ENCODE measurements at regions not wholly inside any gene's neighbourhood (a gene's known extent, or its start where the extent isn't known, plus 50 kb on each side); places are given as distances from the start of the nearest gene placed in this dataset.

DNA sequence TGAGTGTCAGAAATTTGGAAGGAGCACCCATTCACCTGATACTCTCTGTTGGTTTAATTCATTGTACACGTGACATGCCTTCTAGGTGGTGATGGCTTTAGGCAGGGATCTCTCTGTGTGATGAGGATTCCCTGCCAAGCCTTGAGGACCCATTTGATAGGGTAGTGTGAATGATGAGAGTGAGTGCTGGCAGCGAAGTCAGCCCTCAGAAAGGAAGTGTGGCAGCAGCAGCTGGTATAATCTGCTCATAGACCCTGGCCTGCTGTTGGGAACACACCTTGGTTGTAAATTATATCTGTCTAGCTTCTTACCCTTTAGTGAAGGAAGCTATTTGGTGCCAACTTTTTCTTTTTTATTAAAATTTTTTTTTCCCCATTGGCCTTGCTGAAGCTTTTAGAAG, 164.5 kb downstream of the HAUS1 start:
- no peak for DNase-seq

DNA sequence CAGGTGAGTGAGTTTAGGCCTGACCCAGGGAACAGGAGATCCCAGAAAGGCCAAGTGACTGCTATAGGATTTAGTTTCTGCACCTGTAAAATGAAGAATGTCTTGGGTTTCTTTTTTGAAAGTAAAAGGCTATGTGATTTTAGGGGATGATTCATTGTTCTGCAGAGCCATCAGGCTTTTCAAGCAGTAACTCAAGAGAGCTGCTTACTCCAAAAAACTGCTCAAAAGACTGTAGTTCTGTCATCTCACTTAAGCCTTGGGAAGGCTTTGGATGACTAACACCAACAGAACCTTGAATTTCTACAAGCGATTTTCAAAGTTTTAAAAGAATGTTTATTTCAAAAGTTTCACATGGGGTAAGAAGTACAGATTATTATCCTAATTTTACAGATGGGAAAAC, 165.1 kb downstream of the HAUS1 start:
- no peak for DNase-seq

GRCh38 chr18:46271488-46271887, 167.3 kb downstream of the HAUS1 start:
- no peak for DNase-seq

DNA sequence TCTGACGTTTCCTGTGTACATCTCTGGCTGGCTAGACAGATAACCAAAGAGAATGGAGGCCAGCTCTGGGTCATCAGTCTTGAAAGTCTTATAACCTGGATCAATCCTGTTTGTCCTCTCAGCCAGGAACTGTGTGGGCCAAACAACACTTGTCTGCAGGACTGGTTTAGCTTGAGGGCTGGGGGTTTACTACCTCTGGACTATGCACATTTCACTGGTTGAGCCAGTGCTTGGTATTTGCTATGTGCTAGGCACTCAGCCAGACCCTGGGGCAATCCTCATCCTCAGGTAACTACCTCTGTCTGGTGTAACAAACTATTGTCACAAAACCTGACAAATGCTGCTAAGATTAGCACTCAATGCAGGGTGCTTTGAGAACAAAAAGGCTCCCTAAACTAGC, 169.7 kb downstream of the HAUS1 start:
- no peak for DNase-seq

DNA sequence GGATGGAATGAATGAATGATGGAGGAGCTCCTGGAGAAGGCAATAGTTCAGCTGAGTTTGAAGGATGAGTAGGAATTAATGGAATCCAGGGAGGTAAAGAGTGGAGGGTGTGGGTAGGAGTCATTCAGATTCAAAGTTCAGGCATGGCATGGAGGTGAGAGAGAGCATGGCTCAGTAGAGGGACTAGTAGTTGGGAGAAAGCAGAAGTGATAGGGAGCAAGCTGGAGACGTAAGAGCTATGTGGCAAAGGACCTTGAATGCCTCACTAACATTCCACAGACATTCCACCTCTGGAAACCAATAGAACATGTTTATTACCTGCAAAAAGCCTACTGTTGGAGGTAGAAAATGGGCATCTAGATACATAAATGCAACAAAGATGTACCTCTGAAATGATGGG, 170.1 kb downstream of the HAUS1 start:
- no peak for DNase-seq

GRCh38 chr18:46275370-46275769, 171.2 kb downstream of the HAUS1 start:
- DNase-seq, result no peak

- DNase-seq, result no peak
Observed at GRCh38 chr18:46276748-46277147, 172.6 kb downstream of the HAUS1 start.

GRCh38 chr18:46278481-46279465, 174.6 kb downstream of the HAUS1 start:
- DNase-seq, result no peak

GRCh38 chr18:46279673-46280072, 175.5 kb downstream of the HAUS1 start:
- no peak for DNase-seq

DNA sequence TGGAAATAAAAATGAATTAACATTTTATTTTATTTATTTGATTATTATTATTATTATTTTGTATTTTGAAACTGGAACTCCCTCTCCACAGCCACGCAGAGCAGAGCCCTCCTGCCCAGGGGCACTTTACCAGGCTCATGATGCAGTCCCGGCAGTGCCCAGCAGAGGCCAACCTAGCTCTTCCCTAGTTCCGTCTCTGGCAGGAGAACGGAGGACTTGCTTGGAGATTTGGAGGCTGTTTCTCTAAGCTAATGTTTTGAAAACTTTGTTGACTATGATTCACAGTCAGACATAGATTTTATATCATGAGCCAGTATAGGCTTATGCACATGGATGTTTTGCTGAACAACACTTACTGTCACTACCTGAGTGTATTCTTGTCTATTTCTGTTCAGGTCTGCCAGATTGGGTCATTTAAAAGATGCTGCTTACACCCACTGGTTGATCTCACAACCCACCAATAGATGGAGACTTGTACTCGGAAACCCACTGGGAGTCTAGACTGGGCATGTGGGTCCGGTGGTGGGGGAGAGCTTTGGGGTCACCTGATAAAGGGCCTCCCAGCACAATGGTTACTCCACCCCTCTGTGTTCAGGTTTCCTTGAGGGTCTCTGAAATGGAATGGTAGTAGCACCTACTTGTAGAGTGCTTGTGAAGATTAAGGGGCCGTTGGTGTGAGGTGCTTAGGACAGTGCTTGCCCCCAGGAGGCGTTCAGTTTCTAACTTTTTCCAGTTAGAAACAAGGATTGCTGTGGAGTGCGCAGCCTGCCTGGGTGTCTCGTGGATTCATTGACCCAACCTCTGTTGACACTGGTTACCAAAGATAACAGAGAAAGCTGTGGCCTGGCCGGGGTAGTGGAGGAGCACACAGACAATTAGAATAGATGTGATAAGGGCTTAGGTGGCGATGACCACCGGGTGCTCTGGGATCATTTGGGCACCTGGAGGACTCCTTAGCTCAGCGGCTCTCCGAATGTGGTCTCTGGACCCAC, 177.3 kb downstream of the HAUS1 start:
- DNase-seq, result peak; percentile 55

GRCh38 chr18:46282177-46282570, 178.0 kb downstream of the HAUS1 start:
- DNase-seq, result no peak

GRCh38 chr18:46282646-46283045, 178.5 kb downstream of the HAUS1 start:
- DNase-seq, result no peak

GRCh38 chr18:46283268-46283667, 179.1 kb downstream of the HAUS1 start:
- DNase-seq, result no peak

GRCh38 chr18:46283895-46284295, 179.7 kb downstream of the HAUS1 start:
- no peak for DNase-seq

DNA sequence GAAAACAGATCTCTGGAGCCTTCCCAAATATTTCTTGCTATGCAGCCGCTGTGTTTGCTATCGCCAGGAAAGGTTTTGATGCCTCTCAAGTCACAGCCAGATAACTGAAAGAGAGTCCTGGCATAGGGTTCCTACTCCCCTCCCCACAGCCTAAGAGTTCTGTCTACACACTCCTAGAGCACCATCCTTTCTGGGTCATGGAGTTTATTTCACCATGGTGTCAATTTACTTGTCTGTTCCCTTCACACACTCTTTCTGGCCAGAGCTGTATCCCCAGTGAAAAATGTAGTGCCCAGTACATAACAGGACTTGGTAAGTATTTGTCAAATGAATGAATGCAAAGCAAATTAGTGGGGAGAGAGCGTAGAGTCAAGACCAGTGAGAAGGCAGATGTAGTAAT, 185.3 kb downstream of the HAUS1 start:
- no peak for DNase-seq

DNA sequence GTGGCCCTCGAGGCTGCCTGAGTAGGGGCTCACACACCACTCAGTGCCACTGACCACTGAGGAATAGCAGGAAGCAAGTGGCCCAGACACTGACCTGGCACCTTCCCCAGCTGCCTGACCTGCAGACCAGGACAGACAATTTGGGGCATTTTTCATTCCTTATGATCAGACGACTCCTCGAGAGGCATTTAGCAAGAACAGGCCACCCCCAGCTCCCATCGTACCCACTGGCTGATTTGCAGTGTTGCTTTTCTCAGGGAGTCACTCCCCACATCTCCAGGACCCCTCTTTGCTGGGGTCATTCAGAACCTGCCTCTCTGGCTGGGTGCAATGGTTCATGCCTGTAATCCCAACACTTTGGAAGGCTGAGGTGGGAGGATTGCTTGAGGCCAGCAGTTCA, 185.7 kb downstream of the HAUS1 start:
- no peak for DNase-seq

GRCh38 chr18:46290440-46291020, 186.3 kb downstream of the HAUS1 start:
- no peak for DNase-seq

- no peak for DNase-seq
Observed at GRCh38 chr18:46291149-46291548, 187.0 kb downstream of the HAUS1 start.

GRCh38 chr18:46293742-46294181, 189.6 kb downstream of the HAUS1 start:
- no peak for DNase-seq

- no peak for DNase-seq
Observed at GRCh38 chr18:46294318-46294717, 190.1 kb downstream of the HAUS1 start.

DNA sequence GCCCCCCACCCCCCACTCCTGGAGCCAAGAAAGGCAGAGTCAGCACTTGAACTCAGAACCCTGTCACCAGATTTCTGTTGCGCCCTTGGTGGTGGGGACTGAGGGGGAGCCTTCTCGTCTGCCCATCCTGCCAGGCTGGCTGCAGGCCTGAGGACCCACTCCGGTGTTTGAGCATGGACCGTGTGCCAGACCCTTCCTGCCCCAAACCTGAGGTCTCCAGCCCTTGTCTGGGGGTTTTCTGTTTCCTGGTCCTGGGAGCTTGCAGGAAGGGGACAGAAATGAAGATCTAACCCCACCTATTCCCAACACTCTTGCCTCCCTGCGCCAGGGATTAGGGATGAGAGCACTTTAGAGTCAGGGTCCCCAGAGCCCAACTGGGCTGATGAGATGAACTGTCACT, 190.6 kb downstream of the HAUS1 start:
- no peak for DNase-seq

DNA sequence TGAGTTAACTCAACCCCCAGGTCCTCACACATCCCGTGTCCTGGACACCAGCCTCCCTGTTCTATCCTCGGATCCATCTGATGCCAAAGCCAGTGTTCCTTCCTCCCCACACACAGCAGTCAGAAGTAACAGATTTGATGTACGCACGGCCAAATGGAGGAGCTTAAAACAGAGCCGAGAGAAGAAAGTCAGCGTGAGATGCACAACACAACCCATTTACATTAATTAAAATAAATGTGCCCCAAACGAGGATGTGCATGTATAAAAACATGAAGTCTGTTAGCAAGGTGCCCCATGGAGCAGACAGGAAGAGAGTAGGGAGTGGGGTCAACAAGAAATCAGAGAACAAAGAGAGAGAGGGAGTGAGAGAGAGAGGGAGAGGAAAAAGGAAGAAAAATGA, 191.2 kb downstream of the HAUS1 start:
- no peak for DNase-seq

- DNase-seq, result no peak
Observed at GRCh38 chr18:46296656-46297055, 192.5 kb downstream of the HAUS1 start.

Measured in stimulated activated CD4-positive, alpha-beta T cell treated with anti-CD3 and anti-CD28 coated beads, Interleukin-1b, Interleukin-23, amount 100 ng/mL, for 48 hours (primary cell).